ENCODE measurements at regions not wholly inside any gene's neighbourhood (a gene's known extent, or its start where the extent isn't known, plus 50 kb on each side); places are given as distances from the start of the nearest gene placed in this dataset.

- no peak for TF ChIP-seq CTCF (conservative IDR thresholded peaks at IDR 0.05)
- no peak for TF ChIP-seq ZFX (IDR thresholded peaks at IDR 0.05)
These were observed 326.9 kb downstream of the UBE3D start for GRCh38 chr6:82738773-82739172.

Measured in C4-2B (cell line).